M059J (cell line): ENCODE measurements at regions not wholly inside any gene's neighbourhood (a gene's known extent, or its start where the extent isn't known, plus 50 kb on each side); places are given as distances from the start of the nearest gene placed in this dataset.

Source experiments
- DNase-seq: peaks from one replicate; pipeline ENCODE4 v3.0.0-alpha.2; 2012; ENCODE audit warnings: low read depth

DNA sequence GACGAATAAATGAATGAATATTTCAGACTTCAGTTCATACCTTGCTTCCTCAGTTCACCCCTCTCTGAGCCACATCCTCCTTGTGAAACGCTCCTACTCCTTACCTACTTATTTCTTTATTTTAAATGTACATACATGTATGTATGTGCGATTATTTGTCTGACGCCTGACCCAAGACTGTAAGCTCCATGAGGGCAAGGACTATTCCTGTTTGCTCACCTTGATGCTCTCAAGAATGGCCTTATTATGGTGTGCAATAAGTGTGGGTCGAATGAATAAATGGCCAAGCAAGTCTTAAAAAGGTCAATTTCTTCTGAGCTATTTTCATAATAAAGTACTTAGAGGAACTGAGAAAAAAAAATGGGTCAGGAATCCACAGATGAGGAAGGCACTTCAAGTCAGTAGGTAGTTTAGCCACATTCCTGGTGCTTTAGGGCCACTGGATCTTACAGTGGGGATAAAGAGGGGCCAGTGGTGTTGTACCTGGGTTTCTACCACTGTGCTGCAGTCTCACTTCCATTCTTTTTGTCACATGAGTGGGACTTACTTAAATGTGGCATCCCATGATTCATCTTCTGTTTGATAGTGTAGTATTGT is 74.7 kb downstream of the SDC1 start:
- DNase-seq = no peak

DNA sequence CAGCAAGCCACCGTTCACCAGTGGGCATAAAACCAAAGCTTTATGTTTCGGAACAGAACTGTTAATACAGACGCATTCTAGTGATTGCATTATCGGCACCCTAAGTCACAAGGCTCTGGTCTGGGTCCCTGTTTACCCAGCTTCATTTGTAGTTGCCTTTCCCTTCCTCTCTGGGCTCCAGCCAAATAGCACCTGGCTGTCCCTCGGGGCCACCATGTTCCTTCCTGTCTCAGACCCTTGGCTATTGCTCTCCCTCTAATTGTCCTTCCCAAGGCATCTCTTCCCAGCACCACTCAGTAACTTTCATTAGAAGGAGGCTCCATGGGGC is 75.3 kb downstream of the SDC1 start:
- no peak for DNase-seq

DNA sequence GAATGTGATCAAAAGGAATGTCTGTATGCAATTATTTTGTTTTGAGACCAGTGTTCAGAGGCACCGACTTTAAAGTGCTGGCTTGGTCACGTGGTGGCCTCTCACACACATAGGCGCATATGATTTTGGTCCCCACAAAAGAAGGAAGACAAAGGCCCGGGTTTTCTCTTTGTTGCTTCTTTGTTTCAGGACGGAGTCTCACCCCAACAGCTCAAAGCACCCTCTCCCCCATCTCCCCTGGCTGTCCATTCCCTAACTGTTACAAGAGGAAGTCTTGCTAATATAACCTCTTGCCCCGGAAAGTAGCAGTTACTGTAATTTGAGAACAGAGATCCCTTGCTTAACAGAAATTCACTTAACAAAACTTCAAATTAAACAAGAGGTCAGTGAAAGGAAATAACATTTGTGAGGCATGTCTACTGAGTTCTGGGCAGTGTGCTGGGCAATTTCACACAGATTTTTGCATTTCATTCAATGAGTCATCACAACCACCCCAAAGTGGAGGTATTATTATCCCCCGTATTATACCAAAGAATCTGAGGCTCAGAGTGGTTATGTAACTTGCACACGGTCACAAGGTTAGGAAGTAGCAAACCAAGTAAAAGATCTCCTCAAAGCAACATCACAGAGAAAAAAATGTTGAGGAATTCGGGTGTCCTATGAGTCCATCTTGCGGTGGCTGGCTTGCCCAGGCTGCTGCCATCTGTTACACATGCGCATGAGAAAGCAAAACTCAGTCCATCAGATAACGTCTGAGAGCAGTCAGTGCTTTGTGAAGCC is 75.8 kb downstream of the SDC1 start:
- DNase-seq = peak; percentile 96

DNA sequence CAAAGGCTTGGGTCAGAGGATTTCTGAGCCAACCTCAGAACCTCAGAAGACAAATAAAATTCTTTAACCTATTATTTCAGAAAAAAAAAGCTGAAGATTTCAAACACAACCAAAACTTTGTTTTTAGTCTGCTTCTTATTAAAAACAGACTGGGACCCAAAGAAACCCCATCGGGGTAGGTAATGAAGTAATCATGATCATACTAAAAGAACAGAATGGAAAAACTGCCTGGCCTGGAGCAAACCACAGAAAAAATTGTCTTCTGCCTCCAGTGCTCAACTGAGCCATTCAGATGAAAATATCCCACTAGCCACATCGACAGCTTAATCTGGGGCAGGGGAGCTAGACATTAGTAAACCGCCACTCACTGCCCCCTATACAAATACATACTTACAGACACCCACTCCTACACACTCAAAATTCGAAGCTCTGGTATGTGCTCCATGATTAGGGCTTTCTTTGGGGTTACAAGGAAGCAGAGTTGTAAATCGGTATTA is 76.5 kb downstream of the SDC1 start:
- DNase-seq = no peak

DNA sequence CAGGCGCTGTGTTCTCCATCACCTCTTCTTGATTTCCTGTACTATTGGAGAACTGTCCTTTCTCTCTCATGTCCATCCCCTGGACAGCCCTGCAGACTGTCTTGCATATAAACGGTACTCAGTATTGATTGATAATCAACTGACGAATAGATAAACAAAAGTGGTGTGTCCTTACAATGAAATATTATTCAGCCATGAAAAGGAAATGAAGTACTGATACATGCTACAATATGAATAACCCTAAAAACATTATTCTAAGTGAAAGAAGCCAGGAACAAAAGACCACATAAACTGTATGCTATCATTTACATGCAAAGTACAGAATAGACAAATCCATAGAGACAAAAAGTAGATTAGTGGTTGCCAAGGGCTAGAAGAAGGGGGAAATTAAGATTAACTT is 77.6 kb downstream of the SDC1 start:
- no peak for DNase-seq

- DNase-seq = peak; percentile 53
These were observed 78.5 kb downstream of the SDC1 start for GRCh38 chr2:20146401-20146800.

- no peak for DNase-seq
These were observed 79.3 kb downstream of the SDC1 start for GRCh38 chr2:20145497-20146193.

DNA sequence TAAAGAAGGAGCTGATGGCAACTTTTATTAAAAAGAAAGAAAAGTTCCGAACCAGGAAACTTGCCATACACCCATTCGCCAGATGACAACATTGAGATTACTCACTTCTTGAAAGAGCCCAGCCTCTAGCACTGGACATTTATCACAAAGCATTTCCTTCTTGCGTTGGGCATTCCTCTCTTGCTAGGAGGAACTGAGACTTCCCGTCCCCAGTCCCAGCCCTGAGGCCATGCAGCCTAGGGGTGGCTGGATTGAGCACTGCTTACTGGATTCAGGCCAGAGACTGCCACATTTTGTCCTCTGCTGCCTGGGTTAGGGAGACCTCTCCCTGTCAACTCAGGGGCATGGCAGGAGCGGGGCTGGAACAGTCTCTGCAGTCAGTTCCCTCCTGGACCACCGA is 80.1 kb downstream of the SDC1 start:
- no peak for DNase-seq

DNA sequence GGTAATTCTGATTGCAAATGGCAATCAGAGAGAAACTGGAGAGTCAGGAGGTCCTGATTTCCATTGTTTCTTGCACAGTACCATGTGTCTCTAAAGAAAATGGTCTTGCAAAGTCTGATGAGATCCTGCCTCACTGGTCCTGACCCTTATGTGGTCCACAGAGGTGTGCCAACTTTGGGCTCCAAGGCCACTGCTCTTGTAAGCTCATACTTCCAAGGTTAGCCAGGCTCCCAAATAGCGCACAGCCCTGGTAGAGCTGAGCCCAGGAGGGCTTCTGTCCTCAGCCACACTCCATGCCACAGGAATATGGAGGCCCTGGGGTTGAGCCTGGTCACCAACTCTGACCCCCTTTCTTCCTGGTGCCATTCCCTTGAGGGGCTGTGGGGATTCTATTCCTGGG is 80.7 kb downstream of the SDC1 start:
- DNase-seq = no peak

DNA sequence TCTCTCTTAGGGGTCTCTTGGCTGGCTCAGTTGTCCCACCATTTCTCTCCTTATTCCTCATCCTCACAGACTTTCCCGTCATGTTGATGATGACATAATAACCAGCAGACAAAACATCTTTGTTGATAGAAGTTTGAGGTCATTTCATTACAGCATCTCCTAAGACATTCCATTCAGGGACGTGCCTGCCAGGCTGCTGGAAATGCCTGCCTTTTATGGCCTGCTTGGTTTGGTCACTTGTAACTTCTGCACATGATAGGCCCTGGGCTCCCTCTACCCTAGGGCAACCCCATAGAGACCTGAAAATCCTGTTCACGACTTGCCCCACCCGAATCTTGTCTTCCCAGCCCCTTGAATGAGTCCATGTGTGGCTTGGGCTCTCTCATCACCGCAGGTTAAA is 81.7 kb downstream of the SDC1 start:
- peak; percentile 55 for DNase-seq

- no peak for DNase-seq
These were observed 83.1 kb downstream of the SDC1 start for GRCh38 chr2:20141806-20142205.

DNA sequence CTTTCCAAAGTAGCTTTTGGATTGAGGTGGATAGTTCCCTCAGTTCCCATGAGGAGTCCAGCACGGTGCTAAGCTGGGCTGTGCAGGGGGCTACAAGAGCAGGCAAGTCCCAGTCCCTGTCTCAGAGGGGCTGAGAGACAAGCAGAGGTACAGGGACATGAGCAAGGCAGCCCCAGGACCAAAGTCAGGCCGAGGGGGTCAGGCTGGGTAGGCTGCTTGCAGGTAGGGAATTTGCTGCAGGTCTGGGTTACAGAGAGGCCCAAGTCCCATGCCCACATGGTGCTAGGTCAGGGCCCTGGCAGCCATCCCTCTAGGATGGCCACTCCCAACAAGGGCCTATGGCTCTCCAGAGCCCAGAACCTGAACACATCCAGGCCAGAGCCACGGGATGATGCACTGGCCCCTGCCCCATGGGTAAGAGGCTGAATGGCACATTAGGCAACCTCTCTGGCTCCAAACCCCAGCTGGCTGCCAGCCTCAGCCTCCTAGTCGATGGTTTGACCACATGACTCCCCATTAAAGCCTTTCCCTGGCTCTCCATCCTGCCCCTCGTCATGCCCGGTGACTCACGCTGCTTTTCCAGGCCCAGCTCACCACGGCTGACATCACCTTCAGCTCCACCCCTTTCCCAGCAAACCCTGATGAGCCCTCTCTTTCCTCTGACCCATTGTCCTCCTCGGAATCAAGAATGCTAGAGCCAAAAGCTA is 83.7 kb downstream of the SDC1 start:
- peak; percentile 97 for DNase-seq

DNA sequence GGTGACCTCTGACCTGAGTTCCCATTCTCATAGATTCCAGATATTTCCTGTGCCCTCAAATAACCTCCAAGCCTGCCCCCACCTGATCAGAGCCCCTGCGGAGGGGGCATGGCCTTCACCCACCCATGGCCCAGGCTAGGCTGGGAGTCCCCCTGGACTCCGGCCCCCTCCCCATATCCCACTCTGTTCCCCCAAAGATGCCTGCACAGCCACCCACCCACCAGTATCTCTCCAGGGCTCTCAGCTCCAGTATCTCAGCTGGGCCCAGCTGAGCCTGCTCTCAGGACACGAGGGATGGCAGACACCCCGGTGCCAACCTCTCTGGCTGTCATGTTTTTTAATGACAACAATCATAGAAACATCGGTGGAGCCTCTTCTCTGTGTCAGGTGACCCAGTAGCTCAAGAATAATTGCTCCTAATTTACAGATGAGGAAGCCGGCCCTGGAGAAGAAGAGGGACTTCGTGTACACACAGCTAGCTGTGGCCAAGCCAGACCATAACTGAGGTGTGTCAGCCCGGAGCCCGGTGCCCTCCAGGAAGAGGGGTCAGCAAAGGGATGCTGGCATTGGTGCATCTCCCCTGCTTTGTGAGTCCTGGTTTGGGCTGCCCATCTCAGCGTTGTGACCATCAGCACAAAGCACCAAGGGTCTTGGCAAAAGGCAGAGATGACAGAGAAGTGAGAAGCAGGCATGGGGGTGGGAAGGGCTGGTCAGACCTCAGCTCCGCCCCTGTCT is 84.4 kb downstream of the SDC1 start:
- no peak for DNase-seq

DNA sequence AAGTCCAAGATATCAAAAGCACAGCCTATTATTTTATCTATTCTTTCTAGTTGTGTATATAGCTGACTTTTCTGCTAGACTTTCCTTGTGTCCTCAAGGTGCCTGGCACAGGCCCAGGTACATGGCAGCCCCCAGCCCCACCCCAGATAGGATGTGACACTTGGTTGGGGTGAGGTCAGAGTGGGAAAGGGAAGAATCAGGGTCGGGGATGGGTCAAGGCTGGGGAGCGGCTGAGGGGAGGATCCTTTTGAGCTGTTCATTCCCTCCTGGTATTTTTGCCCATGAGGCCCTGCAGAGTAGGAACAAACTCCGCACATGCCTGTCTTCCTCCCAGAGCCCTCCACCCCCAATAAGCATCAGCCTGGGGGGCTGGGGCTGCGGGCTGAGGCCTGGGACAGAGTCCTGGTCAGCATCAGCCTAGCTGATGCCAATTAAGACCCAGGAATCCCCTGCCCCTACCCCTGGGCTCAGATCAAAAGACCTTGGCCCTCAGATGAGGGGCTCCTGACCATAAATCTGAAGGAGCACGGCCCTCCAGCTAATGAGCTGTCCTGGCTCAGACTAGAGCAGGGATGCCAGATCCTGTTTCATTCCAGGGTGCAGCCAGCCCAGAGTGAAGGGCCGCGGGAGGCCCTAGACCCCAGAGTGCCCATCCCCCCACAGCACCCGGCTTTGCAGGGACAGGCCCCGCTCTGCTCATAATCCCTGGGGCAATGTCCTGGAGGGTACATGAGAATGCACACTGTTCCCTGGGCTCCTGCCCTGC is 85.3 kb downstream of the SDC1 start:
- no peak for DNase-seq

GRCh38 chr2:20138696-20139095 is 86.2 kb downstream of the SDC1 start:
- DNase-seq = no peak

GRCh38 chr2:20137884-20138283 is 86.5 kb upstream of the LAPTM4A start:
- no peak for DNase-seq

- DNase-seq = no peak
These were observed 85.7 kb upstream of the LAPTM4A start for GRCh38 chr2:20137131-20137571.

DNA sequence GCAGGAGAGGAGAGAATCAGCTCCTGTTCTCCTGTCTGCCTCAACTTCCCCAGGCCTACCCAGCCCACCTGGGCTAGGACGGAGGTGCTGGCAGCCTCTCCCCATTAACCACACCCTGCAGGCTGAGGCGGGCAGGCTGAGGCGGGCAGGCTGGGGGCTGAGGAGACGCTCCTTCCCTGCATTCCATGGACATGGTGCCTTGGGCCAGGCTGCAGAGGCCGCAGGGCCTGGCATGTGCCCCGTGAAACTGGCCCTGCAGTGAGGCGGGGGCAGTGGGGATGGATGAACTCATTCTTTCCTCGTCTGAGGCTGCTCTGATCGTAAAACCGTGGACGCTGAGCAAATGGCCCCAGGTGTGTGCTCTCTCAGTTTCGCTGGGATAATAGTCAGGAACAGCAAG is 84.7 kb upstream of the LAPTM4A start:
- DNase-seq = no peak

- DNase-seq = peak; percentile 52
These were observed 84.2 kb upstream of the LAPTM4A start for GRCh38 chr2:20135631-20136050.

- no peak for DNase-seq
These were observed 81.6 kb upstream of the LAPTM4A start for GRCh38 chr2:20132990-20133535.
